ENCODE measurements at regions not wholly inside any gene's neighbourhood (a gene's known extent, or its start where the extent isn't known, plus 50 kb on each side); places are given as distances from the start of the nearest gene placed in this dataset.
"Not testable (repeated sequence)": the region's sequence is repeated elsewhere in the genome, so short reads cannot be mapped to it uniquely, and the experiment has no call there.

DNA sequence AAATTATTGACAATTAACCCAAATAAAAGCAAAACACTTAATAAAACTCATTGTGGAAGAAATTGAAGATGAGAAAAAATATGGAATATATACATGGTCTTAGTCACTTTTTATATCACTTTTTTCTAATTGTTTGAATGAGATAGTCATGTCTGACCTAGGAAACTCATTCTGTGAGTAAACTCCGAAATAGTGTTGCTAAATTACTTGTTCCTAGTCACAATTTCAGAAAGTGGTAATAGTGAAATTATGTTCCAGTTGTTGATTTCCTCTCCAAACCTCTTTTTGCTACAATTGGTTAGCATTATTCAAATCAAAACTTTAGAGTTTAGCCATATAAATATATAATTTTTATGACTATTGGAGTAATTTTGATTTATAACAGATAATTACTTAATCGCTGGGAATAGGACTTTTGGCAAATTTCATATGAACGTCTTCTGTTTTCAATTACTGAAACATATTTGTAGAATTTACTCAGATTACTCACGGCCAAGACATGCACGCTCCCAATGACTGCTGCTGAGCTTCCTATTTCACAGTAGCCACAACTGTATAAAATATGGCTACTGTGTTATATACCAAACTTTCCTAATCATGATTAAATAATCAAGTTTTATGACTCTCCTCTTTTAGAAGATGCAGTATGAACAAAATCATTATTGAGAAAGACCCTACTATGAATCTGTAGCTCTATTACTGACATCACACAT is 583.4 kb downstream of the PRIM2 start:
- DNase-seq (ENCODE audit: low read depth); H3K4me3 ChIP-seq (ENCODE audit: low read depth, low read length); H3K27me3 ChIP-seq (ENCODE audit: control insufficient read depth, insufficient read depth, low read length); H3K36me3 ChIP-seq (ENCODE audit: control insufficient read depth, insufficient read depth, low read length): not testable (repeated sequence)

DNA sequence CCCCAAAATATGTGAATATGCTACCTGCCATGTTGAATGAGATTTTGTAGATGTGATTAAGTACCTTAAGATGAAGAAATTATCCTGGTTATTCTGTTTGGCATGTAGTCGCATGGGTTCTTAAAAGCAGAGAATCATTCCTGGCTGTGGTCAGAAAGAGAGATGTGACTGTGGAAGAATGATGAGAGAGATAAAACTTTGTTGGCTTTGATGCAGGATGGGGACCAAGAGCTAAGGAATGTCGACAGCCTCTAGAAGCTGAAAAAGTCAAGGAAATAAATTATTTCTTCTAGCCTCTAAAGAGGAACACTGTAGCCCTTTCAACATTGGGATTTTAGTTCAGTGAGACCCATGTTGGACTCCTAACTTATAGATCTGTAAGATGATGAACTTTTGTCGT is 584.0 kb downstream of the PRIM2 start:
- not testable (repeated sequence) for DNase-seq (ENCODE audit: low read depth); H3K27me3 ChIP-seq (ENCODE audit: control insufficient read depth, insufficient read depth, low read length); H3K36me3 ChIP-seq (ENCODE audit: control insufficient read depth, insufficient read depth, low read length); H3K4me3 ChIP-seq (ENCODE audit: low read depth, low read length)

DNA sequence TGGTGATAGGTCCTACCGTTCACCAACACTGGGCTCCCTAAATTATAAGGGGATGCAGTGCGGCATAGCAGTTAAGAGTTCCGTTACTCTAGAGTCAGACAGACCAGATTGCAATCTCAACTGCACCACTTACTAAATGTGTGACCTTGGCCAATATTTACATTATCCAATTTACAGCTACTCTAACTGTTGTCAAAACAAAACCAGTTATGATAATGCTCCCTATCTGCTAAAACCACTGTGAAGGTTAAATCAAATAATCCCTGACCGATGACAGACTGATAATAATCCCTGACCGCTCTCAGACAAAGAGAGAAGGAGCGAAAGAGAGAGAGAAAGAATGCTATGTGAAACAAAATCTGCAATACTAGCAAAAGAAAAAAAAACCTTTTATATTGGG is 586.9 kb downstream of the PRIM2 start:
- not testable (repeated sequence) for DNase-seq (ENCODE audit: low read depth); H3K4me3 ChIP-seq (ENCODE audit: low read depth, low read length); H3K27me3 ChIP-seq (ENCODE audit: control insufficient read depth, insufficient read depth, low read length); H3K36me3 ChIP-seq (ENCODE audit: control insufficient read depth, insufficient read depth, low read length)

DNA sequence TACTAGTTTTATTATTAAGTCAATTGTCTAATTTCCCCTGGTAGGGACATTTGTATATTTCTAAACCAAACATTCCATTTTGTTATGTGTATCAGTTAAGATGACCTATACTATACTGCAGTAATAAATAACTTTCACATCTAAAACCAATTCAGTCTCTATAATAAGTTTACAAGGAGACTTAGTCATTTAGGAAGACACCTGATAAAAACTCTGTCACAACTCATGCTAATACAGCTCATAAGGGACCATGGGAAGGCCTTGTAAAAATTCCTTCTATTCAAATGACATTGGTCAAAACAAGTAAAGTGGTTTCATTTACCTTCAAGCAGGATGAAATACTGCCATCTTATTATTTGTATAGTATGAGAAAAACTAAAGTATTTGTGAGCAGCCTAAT is 597.9 kb downstream of the PRIM2 start:
- H3K27me3 ChIP-seq (ENCODE audit: control insufficient read depth, insufficient read depth, low read length); H3K4me3 ChIP-seq (ENCODE audit: low read depth, low read length); H3K36me3 ChIP-seq (ENCODE audit: control insufficient read depth, insufficient read depth, low read length): not testable (repeated sequence)

DNA sequence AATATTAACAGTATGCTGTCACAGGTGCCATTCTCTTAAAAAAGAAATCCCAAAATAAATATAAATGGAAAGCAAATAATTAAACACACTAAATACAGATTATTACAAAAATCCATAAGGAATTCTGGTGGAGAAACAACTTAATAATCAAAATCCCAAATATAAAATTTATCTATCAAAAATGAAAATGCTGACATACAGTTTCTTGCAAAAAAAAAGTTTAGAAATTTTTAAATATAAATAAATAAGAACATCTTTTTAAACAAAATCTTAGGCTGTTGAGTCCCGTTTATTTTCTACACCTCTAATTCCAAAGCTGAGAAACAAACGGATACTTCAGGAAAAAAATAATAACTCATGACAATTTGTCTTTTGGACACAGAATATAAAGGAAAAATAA is 625.5 kb downstream of the PRIM2 start:
- not testable (repeated sequence) for H3K36me3 ChIP-seq (ENCODE audit: control insufficient read depth, insufficient read depth, low read length); H3K27me3 ChIP-seq (ENCODE audit: control insufficient read depth, insufficient read depth, low read length); DNase-seq (ENCODE audit: low read depth); H3K4me3 ChIP-seq (ENCODE audit: low read depth, low read length)

More for the DNA sequence above, 597.9 kb downstream of the PRIM2 start:
- not testable (repeated sequence) for DNase-seq (ENCODE audit: low read depth)

DNA sequence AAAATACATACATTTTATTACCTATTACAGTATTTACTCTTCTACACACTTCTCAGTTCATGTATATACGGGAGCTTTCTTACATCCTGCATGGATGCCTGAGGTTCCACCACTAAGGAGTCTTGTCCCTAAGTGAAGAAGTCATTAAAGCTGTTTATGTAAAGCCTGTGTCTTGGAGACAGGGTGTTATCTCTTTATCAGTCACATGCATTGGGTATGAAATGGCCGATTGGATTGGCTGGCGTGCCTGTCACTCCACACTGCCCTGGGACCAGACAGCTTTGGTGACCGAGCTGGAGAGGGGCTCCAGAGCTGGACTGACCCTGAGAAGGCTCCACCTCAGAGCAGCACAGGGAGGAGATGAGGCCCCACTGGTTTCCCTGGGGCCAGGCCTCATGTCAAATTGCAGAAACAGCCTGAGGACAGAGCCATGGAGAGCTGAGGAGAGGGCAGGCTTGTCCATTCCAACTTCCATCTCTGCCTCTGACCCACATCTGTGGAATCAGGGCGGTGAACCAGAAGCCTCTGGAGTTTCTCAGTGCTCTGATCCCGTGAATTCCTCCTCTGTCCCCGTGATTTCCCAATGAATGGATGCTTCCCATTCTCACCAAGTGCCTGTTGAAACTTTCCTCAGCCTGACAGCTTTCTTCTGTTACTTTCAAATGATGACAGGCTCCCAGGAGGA is 628.8 kb downstream of the PRIM2 start:
- H3K36me3 ChIP-seq (ENCODE audit: control insufficient read depth, insufficient read depth, low read length); DNase-seq (ENCODE audit: low read depth); H3K27me3 ChIP-seq (ENCODE audit: control insufficient read depth, insufficient read depth, low read length); H3K4me3 ChIP-seq (ENCODE audit: low read depth, low read length): not testable (repeated sequence)

DNA sequence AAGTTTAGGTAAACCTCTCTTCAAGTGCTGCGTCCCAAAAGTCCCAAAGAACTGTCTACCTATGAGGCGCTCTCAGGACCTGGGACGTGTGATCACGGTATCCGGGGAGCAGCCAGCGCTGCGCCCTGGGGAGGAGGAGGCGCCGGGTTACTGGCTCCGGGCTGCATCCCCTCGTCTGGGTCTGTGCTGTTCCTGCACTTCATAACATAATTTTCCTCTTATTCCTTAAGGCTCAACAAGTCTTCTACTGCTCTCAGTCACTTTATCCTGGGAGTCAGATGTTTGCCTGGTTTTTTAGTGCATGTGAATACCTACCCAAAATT is 629.3 kb downstream of the PRIM2 start:
- H3K27me3 ChIP-seq (ENCODE audit: control insufficient read depth, insufficient read depth, low read length); H3K4me3 ChIP-seq (ENCODE audit: low read depth, low read length); H3K36me3 ChIP-seq (ENCODE audit: control insufficient read depth, insufficient read depth, low read length); DNase-seq (ENCODE audit: low read depth): not testable (repeated sequence)

DNA sequence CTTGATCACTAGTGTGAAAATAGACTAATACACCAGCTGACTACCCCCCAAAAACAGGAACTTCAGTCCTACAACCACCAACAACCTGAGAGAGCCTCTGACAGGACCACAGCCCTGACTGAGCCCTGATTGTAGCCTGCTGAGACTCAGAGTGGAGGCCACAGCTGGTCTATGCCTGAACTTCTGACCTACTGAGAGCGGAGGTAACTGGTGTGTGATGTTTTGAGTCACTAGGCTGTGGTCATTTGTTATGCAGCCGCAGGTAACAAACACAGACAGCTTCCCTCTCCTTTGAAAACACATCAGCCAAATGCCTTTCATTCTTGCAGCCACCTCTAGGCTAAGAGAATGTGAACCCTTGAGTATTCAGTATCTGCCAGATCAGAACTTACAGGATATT is 631.1 kb downstream of the PRIM2 start:
- not testable (repeated sequence) for DNase-seq (ENCODE audit: low read depth); H3K4me3 ChIP-seq (ENCODE audit: low read depth, low read length); H3K27me3 ChIP-seq (ENCODE audit: control insufficient read depth, insufficient read depth, low read length); H3K36me3 ChIP-seq (ENCODE audit: control insufficient read depth, insufficient read depth, low read length)

DNA sequence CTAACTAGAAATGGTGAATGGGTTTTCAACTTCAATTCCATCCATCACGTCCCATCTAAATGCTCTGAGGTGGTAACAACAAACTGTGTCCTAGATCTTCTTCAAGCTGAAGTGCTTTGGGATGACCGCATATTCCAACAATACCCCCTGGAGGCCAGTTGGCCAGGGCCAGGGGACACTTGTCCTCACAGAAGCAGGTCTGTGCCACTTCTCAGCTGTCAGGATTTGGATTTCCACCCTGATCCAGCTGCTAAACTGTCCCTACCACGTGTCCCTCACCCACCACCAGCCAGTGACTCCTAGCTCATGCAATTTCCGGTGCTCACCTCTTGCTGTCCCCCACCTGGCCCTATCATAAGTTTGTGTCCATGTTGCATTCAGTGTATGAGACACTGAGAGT is 633.0 kb downstream of the PRIM2 start:
- not testable (repeated sequence) for H3K36me3 ChIP-seq (ENCODE audit: control insufficient read depth, insufficient read depth, low read length); H3K4me3 ChIP-seq (ENCODE audit: low read depth, low read length); H3K27me3 ChIP-seq (ENCODE audit: control insufficient read depth, insufficient read depth, low read length); DNase-seq (ENCODE audit: low read depth)

DNA sequence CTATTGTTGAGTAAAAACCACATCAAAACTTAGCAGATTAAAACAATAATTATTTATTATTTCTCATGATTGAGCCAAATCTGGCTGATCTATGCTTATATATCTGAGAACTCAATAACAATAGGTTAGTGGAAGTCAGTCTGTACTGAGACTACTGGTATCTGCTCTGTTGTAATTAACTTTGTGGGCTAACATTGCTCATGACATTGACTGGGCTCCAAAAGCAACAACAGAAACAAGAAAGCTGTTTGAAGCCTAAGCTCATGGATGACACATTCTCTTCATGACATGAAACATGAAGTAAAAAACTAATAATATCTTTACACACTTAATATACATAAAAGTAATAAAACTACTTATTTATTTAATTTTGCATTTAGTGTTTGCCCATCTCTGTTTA is 649.3 kb downstream of the PRIM2 start:
- not testable (repeated sequence) for H3K36me3 ChIP-seq (ENCODE audit: control insufficient read depth, insufficient read depth, low read length); DNase-seq (ENCODE audit: low read depth); H3K27me3 ChIP-seq (ENCODE audit: control insufficient read depth, insufficient read depth, low read length); H3K4me3 ChIP-seq (ENCODE audit: low read depth, low read length)

DNA sequence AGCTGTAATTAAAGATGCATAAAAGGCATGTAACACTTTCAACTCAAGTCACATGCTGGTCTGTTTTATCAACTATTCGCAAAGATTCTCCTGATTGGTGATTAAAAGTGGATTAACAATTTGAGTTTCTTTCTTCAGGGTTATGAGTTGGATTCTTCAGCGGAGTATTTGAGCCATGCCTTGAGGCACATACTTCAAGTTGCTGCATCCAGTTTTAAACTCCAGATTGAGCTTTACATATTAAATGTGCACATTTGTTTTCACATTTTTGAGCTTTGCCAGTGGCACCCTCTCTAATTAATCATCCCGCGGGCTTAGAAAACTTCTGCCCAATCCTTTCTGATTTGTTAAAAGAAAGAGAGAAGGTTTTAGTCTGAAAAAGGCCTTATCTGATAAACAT is 654.5 kb downstream of the PRIM2 start:
- not testable (repeated sequence) for H3K36me3 ChIP-seq (ENCODE audit: control insufficient read depth, insufficient read depth, low read length); H3K4me3 ChIP-seq (ENCODE audit: low read depth, low read length); H3K27me3 ChIP-seq (ENCODE audit: control insufficient read depth, insufficient read depth, low read length); DNase-seq (ENCODE audit: low read depth)

DNA sequence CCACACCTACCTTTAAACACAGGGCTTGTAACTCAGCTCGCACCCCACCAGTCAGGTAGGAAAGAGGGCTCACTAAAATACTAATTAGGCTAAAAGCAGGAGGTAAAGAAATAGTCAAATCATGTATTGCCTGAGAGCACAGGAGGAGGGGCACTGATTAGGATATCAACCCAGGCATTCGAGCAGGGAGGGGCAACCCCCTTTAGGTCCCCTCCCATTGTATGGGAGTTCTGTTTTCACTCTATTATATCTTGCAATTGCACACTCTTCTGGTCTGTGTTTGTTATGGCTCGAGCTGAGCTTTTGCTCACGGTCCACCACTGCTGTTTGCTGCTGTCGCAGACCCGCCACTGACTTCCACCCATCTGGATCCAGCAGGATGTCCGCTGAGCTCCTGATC is 657.2 kb downstream of the PRIM2 start:
- TF ChIP-seq, protein P1, sequence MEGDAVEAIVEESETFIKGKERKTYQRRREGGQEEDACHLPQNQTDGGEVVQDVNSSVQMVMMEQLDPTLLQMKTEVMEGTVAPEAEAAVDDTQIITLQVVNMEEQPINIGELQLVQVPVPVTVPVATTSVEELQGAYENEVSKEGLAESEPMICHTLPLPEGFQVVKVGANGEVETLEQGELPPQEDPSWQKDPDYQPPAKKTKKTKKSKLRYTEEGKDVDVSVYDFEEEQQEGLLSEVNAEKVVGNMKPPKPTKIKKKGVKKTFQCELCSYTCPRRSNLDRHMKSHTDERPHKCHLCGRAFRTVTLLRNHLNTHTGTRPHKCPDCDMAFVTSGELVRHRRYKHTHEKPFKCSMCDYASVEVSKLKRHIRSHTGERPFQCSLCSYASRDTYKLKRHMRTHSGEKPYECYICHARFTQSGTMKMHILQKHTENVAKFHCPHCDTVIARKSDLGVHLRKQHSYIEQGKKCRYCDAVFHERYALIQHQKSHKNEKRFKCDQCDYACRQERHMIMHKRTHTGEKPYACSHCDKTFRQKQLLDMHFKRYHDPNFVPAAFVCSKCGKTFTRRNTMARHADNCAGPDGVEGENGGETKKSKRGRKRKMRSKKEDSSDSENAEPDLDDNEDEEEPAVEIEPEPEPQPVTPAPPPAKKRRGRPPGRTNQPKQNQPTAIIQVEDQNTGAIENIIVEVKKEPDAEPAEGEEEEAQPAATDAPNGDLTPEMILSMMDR (IDR thresholded peaks at IDR 0.05; ENCODE audit: insufficient read depth, low read length, poor library complexity, severe bottlenecking), result no peak

DNA sequence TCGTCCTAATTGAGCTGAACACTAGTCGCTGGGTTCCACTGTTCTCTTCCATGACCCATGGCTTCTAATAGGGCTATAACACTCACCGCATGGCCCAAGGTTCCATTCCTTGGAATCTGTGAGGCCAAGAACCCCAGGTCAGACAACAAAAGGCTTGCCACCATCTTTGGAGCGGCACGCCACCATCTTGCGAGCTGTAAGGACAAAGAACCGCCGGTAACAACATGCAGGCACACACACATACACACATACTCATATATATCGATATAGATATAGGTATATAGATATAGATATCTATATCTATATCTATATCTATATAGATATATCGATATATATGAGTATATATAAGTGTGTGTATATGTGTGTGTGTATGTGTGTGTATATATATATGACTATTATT is 657.7 kb downstream of the PRIM2 start:
- DNase-seq (ENCODE audit: low read depth); H3K4me3 ChIP-seq (ENCODE audit: low read depth, low read length); H3K27me3 ChIP-seq (ENCODE audit: control insufficient read depth, insufficient read depth, low read length); H3K36me3 ChIP-seq (ENCODE audit: control insufficient read depth, insufficient read depth, low read length): not testable (repeated sequence)

More for the DNA sequence above, 657.2 kb downstream of the PRIM2 start:
- H3K4me3 ChIP-seq (ENCODE audit: low read depth, low read length), result no peak overlapping the region
- no peaks in the 10 kb centered on the region for H3K36me3 ChIP-seq (ENCODE audit: control insufficient read depth, insufficient read depth, low read length)
- DNase-seq (ENCODE audit: low read depth), result no peak
- no peaks in the 10 kb centered on the region for H3K27me3 ChIP-seq (ENCODE audit: control insufficient read depth, insufficient read depth, low read length)

DNA sequence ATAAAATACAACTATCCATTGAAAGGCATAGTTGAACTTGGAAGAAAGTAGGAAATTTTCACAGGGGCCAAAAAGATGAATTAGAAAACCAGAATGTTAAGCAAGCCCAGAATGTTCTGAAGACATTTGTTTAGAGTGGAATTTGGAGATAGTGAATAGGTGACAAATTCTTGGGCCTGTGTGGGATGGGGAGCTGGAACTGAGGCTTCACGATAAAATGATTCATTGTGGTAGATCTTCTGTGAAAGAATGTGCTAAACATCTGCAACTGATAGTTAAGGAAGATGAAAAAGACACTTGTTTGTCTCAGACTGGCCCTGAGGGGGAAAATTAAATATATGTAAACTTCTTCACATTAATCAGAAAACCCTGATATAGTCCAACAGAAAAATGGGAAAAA is 658.9 kb downstream of the PRIM2 start:
- not testable (repeated sequence) for H3K27me3 ChIP-seq (ENCODE audit: control insufficient read depth, insufficient read depth, low read length); H3K36me3 ChIP-seq (ENCODE audit: control insufficient read depth, insufficient read depth, low read length); DNase-seq (ENCODE audit: low read depth); H3K4me3 ChIP-seq (ENCODE audit: low read depth, low read length)
